Activated naive CD8-positive, alpha-beta T cell treated with anti-CD3 and anti-CD28 coated beads, Interleukin-2, amount 10 ng/mL, durations not matched to agents 7 days and 5 days (primary cell): ENCODE measurements at regions not wholly inside any gene's neighbourhood (a gene's known extent, or its start where the extent isn't known, plus 50 kb on each side); places are given as distances from the start of the nearest gene placed in this dataset.
A peak's percentile ranks its signal among the peaks of the same experiment; 100 is the strongest.

Experiments
- ATAC-seq: fragments of 150-1000 bp; cut with Tn5 transposase; one replicate; pipeline ENCODE4 v1.10.0; 2021; ENCODE audit warnings: low read depth, moderate library complexity
- POLR2A ChIA-PET: fragments of 350-600 bp; sonication (Branson Sonifier 250); formaldehyde crosslinking; loops from one replicate; lab custom pipeline; 2021; ENCODE audit warnings: antibody characterized with exemption; lab: Charles Lee
- DNase-seq: peaks from one replicate; pipeline ENCODE4 v3.0.0; 2021
- H3K27ac Mint-ChIP-seq: one replicate; pipeline ENCODE4 v1.8.0; 2022; ENCODE audit warnings: mild to moderate bottlenecking, mixed read lengths
- H3K27me3 Mint-ChIP-seq: one replicate; pipeline ENCODE4 v1.8.0; 2022; ENCODE audit warnings: mild to moderate bottlenecking, moderate library complexity, mixed read lengths
- H3K36me3 Mint-ChIP-seq: one replicate; pipeline ENCODE4 v1.8.0; 2021; ENCODE audit warnings: mild to moderate bottlenecking, mixed read lengths
- H3K4me1 Mint-ChIP-seq: one replicate; pipeline ENCODE4 v1.8.0; 2021; ENCODE audit warnings: mixed read lengths
- H3K4me3 Mint-ChIP-seq: one replicate; pipeline ENCODE4 v1.8.0; 2022; ENCODE audit warnings: mild to moderate bottlenecking, moderate library complexity, mixed read lengths
- H3K9me3 Mint-ChIP-seq: one replicate; pipeline ENCODE4 v1.8.0; 2021; ENCODE audit warnings: mixed read lengths

DNA sequence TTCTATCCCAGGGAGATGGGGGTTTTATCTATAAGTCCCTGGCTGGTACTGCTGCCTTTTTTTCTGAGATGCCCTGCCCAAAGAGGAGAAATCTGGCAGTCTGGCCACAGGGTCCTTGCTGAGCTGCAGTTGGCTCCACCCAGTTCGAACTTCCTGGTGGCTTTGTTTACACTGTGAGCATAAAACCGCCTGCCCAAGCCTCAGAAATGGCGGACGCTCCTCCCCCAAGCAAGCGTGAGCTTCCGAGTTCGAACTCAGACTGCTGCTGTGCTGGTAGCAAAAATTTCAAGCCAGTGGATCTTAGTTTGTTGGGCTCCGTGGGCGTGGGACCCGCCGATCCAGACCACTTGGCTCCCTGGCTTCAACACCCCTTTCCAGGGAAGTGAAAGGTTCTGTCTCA is 126.8 kb upstream of the SUCLG2 start:
- POLR2A ChIA-PET, result no interaction called here
- H3K27me3 Mint-ChIP-seq, result no peaks in the 10 kb centered on the region
- no peak overlapping the region for H3K27ac Mint-ChIP-seq
- DNase-seq (no peak), ATAC-seq (no peak)
- no peaks in the 10 kb centered on the region for H3K4me1 Mint-ChIP-seq
- H3K9me3 Mint-ChIP-seq, result peaks cover 36% of the 10 kb centered on the region
- no peak overlapping the region for H3K4me3 Mint-ChIP-seq
- peaks cover 24% of the 10 kb centered on the region for H3K36me3 Mint-ChIP-seq

GRCh38 chr3:67774676-67775075 is 120.3 kb upstream of the SUCLG2 start:
- DNase-seq, result no peak
- peaks cover 37% of the 10 kb centered on the region for H3K9me3 Mint-ChIP-seq
- peaks cover 13% of the 10 kb centered on the region for H3K36me3 Mint-ChIP-seq
- H3K27ac Mint-ChIP-seq, result no peak overlapping the region
- POLR2A ChIA-PET, result no interaction called here
- no peak for ATAC-seq
- H3K4me1 Mint-ChIP-seq, result no peaks in the 10 kb centered on the region
- H3K4me3 Mint-ChIP-seq, result no peak overlapping the region
- H3K27me3 Mint-ChIP-seq, result no peaks in the 10 kb centered on the region

DNA sequence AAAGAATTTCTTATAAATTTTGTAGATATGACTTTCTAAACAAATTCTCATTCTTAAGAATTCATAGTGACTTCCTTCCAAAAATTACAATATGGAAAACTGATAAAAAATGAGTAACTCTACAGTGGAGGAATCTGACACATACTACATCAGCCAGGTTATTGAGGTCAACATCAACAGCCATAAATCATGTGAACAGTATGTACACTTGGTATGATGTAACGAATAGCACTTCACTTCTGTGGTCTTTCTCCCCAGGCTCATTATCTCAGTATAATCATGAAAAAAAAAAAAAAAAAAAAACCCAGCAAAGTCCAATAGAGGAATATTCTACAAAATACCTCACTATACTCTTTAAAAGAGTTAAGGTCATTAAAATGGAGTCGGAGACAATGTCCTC is 111.2 kb upstream of the SUCLG2 start:
- Mint-ChIP-seq H3K27me3 (no peaks in the 10 kb centered on the region), H3K9me3 (peaks cover 21% of the 10 kb centered on the region), H3K27ac (no peak overlapping the region), H3K4me1 (no peaks in the 10 kb centered on the region), H3K36me3 (peaks cover 11% of the 10 kb centered on the region), H3K4me3 (no peak overlapping the region)
- POLR2A ChIA-PET, result no interaction called here
- DNase-seq (no peak), ATAC-seq (no peak)

- POLR2A ChIA-PET, result interaction anchor here (0.7 kb wide), 1 partner anchor 8 kb away, joined by 3 read pairs; no protein-coding TSS in a partner anchor
- H3K27me3 Mint-ChIP-seq, result no peaks in the 10 kb centered on the region
Observed at GRCh38 chr3:67745296-67745695, 90.9 kb upstream of the SUCLG2 start.

GRCh38 chr3:67744699-67745098 is 90.3 kb upstream of the SUCLG2 start:
- Mint-ChIP-seq H3K27ac (no peak overlapping the region), H3K9me3 (peaks cover 14% of the 10 kb centered on the region), H3K36me3 (peaks cover 19% of the 10 kb centered on the region), H3K4me1 (no peaks in the 10 kb centered on the region), H3K4me3 (no peak overlapping the region), H3K27me3 (no peaks in the 10 kb centered on the region)
- no peak for ATAC-seq
- POLR2A ChIA-PET, result interaction anchor here (0.7 kb wide), 1 partner anchor 9 kb away, joined by 3 read pairs; no protein-coding TSS in a partner anchor
- DNase-seq, result no peak

More at GRCh38 chr3:67745296-67745695, 90.9 kb upstream of the SUCLG2 start:
- Mint-ChIP-seq H3K9me3 (peaks cover 12% of the 10 kb centered on the region), H3K4me1 (no peaks in the 10 kb centered on the region), H3K4me3 (no peak overlapping the region), H3K36me3 (peaks cover 22% of the 10 kb centered on the region), H3K27ac (no peak overlapping the region)
- ATAC-seq, result no peak
- DNase-seq, result no peak

- POLR2A ChIA-PET, result no interaction called here
- Mint-ChIP-seq H3K9me3 (peaks cover 14% of the 10 kb centered on the region), H3K4me3 (no peak overlapping the region)
Observed at GRCh38 chr3:67739851-67740250, 85.4 kb upstream of the SUCLG2 start.

DNA sequence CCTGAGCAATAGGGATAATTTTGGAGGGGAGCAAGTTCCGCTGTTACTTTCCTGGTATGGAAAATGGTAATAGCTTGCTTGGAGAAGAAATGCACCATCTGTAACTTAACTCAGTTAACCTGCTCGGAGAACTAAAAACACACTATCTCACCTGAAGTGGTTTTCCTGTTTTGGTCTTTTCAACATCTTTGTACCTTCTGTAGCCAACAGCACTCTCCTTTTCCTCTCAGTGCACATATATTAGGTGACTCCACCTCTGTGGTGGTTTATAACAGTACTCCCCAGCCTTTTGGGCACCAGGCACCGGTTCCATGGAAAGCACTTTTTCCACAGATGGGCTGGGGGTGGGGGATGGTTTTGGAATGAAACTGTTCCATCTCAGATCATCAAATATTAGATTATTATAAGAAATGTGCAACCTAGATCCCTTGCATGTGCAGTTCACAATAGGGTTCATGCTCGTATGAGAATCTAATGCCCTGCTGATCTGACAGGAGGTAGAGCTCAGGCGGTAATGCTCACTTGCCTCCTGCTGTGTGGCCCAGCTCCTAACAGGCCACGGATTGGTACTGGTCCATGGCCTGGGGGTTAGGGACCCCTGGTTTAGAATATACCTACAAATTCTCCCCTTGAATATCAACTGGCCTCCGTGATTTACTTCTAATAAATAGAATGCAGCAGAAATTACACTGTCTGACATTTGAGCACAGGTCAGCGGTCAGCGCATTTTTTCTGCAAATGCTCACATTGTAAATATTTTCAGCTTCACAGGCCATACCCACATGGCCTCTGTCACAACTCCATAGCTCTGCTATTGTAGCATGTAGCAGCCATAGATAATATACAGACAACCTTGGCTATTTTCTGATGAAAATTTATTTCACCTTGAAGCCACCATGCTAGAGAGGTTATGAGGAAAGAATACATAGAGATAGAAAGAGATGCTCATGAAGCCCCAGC is 83.8 kb upstream of the SUCLG2 start:
- H3K4me3 Mint-ChIP-seq, result peak overlapping the region; percentile 45
- ATAC-seq (peak; percentile 42), DNase-seq (no peak)
- H3K9me3 Mint-ChIP-seq, result peaks cover 15% of the 10 kb centered on the region
- peaks cover 12% of the 10 kb centered on the region for H3K4me1 Mint-ChIP-seq
- POLR2A ChIA-PET, result no interaction called here
- H3K27ac Mint-ChIP-seq, result peak overlapping the region; percentile 44
- H3K27me3 Mint-ChIP-seq, result no peaks in the 10 kb centered on the region
- peaks cover 18% of the 10 kb centered on the region for H3K36me3 Mint-ChIP-seq

More at GRCh38 chr3:67739851-67740250, 85.4 kb upstream of the SUCLG2 start:
- Mint-ChIP-seq H3K27me3 (no peaks in the 10 kb centered on the region), H3K36me3 (peaks cover 19% of the 10 kb centered on the region), H3K27ac (no peak overlapping the region), H3K4me1 (peaks cover 12% of the 10 kb centered on the region)
- no peak for DNase-seq
- ATAC-seq, result no peak

- H3K9me3 Mint-ChIP-seq, result peaks cover 13% of the 10 kb centered on the region
- DNase-seq (no peak), ATAC-seq (no peak)
- peaks cover 13% of the 10 kb centered on the region for H3K36me3 Mint-ChIP-seq
- no peak overlapping the region for H3K27ac Mint-ChIP-seq
- H3K4me3 Mint-ChIP-seq, result no peak overlapping the region
- H3K27me3 Mint-ChIP-seq, result no peaks in the 10 kb centered on the region
- POLR2A ChIA-PET, result no interaction called here
- H3K4me1 Mint-ChIP-seq, result peaks cover 12% of the 10 kb centered on the region
Observed at GRCh38 chr3:67737140-67737539, 82.7 kb upstream of the SUCLG2 start.

DNA sequence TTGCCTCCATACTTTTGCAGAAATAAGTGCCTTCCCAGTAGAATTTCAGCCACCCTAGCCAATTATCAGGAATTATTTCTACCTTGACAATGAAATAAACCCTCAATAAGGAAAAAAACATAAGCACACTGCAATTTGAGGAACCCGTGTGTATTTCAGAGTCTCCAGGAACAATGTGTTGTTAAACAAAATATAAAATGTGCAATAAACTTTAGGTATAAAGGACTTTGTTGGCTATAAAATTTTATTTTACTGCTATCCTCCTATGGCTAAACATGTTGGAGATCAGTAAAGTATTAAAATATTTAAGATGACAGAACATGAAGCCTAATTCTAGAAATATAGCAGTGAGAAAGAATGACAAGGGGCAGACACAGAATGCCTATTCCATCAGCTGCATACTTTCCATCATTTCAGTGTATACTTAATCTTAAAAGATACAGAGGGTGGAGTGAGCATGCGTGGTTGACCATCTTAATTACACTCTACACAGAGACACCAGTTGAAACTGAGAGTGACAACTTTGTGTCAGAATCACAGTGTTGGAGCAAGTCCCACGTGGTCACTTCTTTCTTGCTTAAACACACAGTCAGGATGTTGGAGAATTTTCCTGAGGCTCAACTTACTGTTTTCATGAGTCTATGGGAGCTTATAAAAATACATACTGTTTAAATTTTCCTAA is 79.0 kb upstream of the SUCLG2 start:
- H3K4me3 Mint-ChIP-seq, result no peak overlapping the region
- ATAC-seq (no peak), DNase-seq (no peak)
- H3K4me1 Mint-ChIP-seq, result peaks cover 10% of the 10 kb centered on the region
- H3K36me3 Mint-ChIP-seq, result peaks cover 4% of the 10 kb centered on the region
- peaks cover 9% of the 10 kb centered on the region for H3K9me3 Mint-ChIP-seq
- H3K27me3 Mint-ChIP-seq, result no peaks in the 10 kb centered on the region
- H3K27ac Mint-ChIP-seq, result no peak overlapping the region
- POLR2A ChIA-PET, result no interaction called here

DNA sequence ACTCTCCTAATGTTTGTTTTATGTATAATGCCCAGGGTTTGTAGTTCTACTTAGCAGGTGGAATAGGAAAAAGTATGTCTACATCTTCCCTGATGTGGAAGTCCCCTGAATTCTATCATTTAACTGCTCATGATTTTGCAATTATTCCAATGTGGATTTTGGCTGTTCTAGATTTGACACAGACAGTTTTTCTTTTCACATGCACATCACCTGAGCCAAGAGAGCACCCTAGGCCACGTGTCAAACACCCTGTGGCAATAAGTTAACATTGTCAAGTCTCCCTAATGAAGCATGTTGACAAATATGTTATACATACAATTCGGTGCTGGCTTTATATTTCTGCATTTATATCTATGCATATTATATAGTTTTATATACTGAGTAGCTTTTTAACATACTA is 70.0 kb upstream of the SUCLG2 start:
- DNase-seq (no peak), ATAC-seq (no peak)
- POLR2A ChIA-PET, result no interaction called here
- peaks cover 1% of the 10 kb centered on the region for H3K4me1 Mint-ChIP-seq
- peaks cover 20% of the 10 kb centered on the region for H3K9me3 Mint-ChIP-seq
- peaks cover 17% of the 10 kb centered on the region for H3K36me3 Mint-ChIP-seq
- H3K27ac Mint-ChIP-seq, result no peak overlapping the region
- H3K4me3 Mint-ChIP-seq, result no peak overlapping the region
- H3K27me3 Mint-ChIP-seq, result no peaks in the 10 kb centered on the region

DNA sequence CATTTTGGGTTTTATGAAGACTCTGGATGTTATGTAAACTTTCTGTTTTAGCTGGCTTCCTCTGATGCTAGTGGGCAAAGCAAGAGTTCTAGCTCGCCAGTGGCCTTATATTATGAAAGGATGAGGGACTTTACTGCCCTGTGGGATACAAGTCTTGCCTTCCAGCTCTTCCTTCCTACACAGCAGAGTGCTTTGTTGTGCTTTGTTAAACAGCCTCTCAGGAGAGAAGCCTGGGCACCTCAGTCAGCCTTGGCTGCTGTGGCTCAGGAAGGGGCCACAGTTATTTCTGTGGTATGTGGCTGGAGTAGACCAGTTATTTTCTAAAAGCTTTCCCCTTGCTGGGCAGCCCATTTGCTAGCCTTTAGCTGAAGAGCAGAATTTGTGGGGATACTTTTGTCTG is 69.5 kb upstream of the SUCLG2 start:
- POLR2A ChIA-PET, result no interaction called here
- Mint-ChIP-seq H3K4me3 (no peak overlapping the region), H3K27ac (no peak overlapping the region), H3K9me3 (peaks cover 21% of the 10 kb centered on the region), H3K27me3 (no peaks in the 10 kb centered on the region), H3K36me3 (peaks cover 17% of the 10 kb centered on the region), H3K4me1 (peaks cover 1% of the 10 kb centered on the region)
- ATAC-seq, result no peak
- DNase-seq, result no peak

DNA sequence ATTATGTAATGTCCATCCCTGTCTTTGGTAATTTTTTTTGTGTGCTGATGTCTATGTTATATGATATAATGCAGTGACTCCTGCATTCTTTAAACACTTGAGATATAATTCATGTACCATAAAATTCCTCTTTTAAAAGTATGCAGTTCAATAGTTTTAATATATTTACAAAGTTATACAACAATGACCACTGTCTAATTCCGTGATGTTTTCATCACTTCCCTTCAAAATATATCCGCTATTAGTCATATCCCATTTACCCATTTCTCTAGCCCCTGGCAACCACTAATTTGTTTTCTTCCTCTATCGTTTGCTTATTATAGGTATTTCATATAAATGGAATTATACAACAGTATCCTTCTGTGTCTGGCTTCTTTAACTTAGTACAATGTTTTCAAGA is 64.9 kb upstream of the SUCLG2 start:
- H3K36me3 Mint-ChIP-seq, result peaks cover 9% of the 10 kb centered on the region
- H3K4me3 Mint-ChIP-seq, result no peak overlapping the region
- H3K27ac Mint-ChIP-seq, result no peak overlapping the region
- ATAC-seq, result no peak
- POLR2A ChIA-PET, result no interaction called here
- no peak for DNase-seq
- no peaks in the 10 kb centered on the region for H3K27me3 Mint-ChIP-seq
- peaks cover 1% of the 10 kb centered on the region for H3K4me1 Mint-ChIP-seq
- H3K9me3 Mint-ChIP-seq, result peaks cover 8% of the 10 kb centered on the region

DNA sequence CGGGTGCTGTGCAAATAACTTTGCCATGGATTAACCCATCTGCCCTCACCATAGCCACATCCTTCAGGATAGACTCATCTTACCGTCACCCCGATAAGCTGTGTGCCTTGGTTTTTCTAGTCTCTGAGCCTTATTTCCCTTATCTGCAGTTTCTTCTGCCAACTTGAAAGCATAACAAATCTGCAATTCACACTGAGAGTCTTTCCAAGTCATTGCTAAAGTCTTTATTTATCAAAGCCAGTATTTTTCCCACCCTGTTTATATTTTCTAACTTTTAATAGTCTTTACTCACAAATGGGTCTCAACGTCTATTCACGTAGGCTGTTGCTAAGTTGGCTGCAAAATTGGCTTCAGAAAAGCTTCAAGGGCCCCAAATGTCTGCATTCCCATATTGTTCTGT is 61.6 kb upstream of the SUCLG2 start:
- Mint-ChIP-seq H3K4me1 (peaks cover 1% of the 10 kb centered on the region), H3K36me3 (peaks cover 3% of the 10 kb centered on the region), H3K27ac (no peak overlapping the region), H3K27me3 (no peaks in the 10 kb centered on the region), H3K9me3 (peaks cover 7% of the 10 kb centered on the region), H3K4me3 (no peak overlapping the region)
- POLR2A ChIA-PET, result no interaction called here
- DNase-seq (no peak), ATAC-seq (no peak)
